ENCODE measurements at regions not wholly inside any gene's neighbourhood (a gene's known extent, or its start where the extent isn't known, plus 50 kb on each side); places are given as distances from the start of the nearest gene placed in this dataset.

DNA sequence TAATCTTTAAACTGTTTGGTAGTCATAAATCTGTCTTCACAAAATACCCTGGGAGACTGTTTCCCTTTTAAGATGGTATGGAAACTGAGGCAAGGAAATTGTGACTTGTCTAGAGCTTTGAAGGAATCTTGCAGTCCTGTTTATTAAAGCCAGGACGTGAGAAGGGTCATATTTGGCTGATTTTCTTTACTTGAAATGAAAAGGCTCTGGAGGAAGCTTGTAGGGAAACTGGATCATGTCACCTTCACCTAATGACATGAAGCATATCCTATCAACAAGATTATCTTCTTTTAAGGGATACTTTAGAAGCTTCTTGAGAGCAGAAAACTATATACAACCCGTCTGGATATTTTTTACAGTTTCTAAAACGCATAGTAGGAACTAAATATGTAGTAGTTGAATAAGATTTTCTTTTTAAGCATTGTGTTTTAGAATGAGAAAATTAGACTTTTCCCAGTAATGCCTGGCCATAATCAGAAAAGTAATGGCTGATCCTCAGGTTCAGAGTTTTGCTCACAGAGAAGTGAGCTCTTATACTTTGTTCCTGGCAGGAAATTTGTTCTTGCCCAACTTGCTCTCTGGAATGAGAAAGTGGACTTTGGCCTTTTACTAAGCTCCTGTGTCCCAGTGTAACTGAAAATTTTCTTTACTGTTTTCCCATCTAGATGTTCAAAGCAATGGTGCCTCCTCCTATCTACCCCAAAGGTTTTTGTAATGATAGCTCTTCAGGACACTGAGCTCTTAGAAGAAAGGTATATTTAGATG, 136.8 kb upstream of the AFF2 start:
- Histone ChIP-seq H3K27me3 (no peaks in the 10 kb centered on the region), H3K36me3 (no peaks in the 10 kb centered on the region), H3K27ac (no peak overlapping the region), H3K9me3 (no peaks in the 10 kb centered on the region), H3K4me1 (ENCODE audit: control insufficient read depth in 1 of 2, insufficient read depth in 1 of 2, low read depth in 1 of 2, low read length in 1 of 2) (no peaks in the 10 kb centered on the region), H3K4me3 (ENCODE audit: low read depth in 1 of 2, low read length in 1 of 2) (no peak overlapping the region)
- TF ChIP-seq CTCF (IDR thresholded peaks at IDR 0.05), result no peak

GRCh38 chrX:148365233-148365632, 135.2 kb upstream of the AFF2 start:
- no peak for TF ChIP-seq CTCF (IDR thresholded peaks at IDR 0.05)
- Histone ChIP-seq H3K27me3 (no peaks in the 10 kb centered on the region), H3K27ac (no peak overlapping the region), H3K4me3 (ENCODE audit: low read depth in 1 of 2, low read length in 1 of 2) (no peak overlapping the region), H3K9me3 (no peaks in the 10 kb centered on the region), H3K36me3 (no peaks in the 10 kb centered on the region), H3K4me1 (ENCODE audit: control insufficient read depth in 1 of 2, insufficient read depth in 1 of 2, low read depth in 1 of 2, low read length in 1 of 2) (no peaks in the 10 kb centered on the region)

DNA sequence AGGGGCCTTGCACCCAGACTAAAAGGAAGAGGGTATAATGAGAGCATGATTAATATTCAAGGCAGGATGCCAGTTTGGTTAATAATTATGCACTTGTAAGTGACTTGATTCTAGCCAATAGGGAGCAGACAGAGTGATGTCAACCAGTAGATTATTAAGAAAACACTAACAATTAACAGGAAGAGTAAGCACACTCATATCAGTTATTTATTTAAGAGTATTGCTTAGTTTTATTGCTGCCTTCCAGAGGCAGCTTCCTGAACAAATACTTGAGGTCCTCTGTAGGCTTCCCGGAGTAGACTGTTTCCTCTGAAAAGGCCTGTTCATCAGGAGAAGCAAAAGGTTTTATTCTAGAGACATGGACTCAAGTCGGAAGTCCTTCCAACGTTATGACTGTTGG, 129.1 kb upstream of the AFF2 start:
- TF ChIP-seq CTCF (IDR thresholded peaks at IDR 0.05), result no peak
- no peaks in the 10 kb centered on the region for H3K27me3 ChIP-seq
- H3K4me3 ChIP-seq (ENCODE audit: low read depth in 1 of 2, low read length in 1 of 2), result no peak overlapping the region
- no peak overlapping the region for H3K27ac ChIP-seq
- H3K36me3 ChIP-seq, result no peaks in the 10 kb centered on the region
- H3K9me3 ChIP-seq, result no peaks in the 10 kb centered on the region
- no peaks in the 10 kb centered on the region for H3K4me1 ChIP-seq (ENCODE audit: control insufficient read depth in 1 of 2, insufficient read depth in 1 of 2, low read depth in 1 of 2, low read length in 1 of 2)

GRCh38 chrX:148372925-148373324, 127.5 kb upstream of the AFF2 start:
- Histone ChIP-seq H3K4me3 (ENCODE audit: low read depth in 1 of 2, low read length in 1 of 2) (no peak overlapping the region), H3K27me3 (no peaks in the 10 kb centered on the region), H3K9me3 (no peaks in the 10 kb centered on the region), H3K4me1 (ENCODE audit: control insufficient read depth in 1 of 2, insufficient read depth in 1 of 2, low read depth in 1 of 2, low read length in 1 of 2) (no peaks in the 10 kb centered on the region), H3K27ac (no peak overlapping the region), H3K36me3 (no peaks in the 10 kb centered on the region)
- TF ChIP-seq CTCF (IDR thresholded peaks at IDR 0.05), result no peak

DNA sequence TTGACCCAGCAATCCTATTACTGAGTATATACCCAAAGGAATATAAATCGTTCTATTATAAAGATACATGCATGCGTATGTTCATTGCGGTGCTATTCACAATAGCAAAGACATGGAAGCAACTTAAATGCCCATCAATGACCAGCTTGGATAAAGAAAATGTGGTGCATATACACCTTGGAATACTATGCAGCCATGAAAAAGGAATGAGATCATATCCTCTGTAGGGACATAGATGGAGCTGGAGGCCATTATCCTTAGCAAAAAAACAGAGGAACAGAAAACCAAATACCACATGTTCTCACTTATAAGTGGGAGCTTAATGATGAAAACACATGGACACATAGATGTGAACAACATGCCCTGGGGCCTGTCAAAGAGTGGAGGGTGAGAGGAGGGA, 124.1 kb upstream of the AFF2 start:
- no peak overlapping the region for H3K4me3 ChIP-seq (ENCODE audit: low read depth in 1 of 2, low read length in 1 of 2)
- TF ChIP-seq CTCF (IDR thresholded peaks at IDR 0.05), result no peak
- H3K9me3 ChIP-seq, result no peaks in the 10 kb centered on the region
- H3K36me3 ChIP-seq, result no peaks in the 10 kb centered on the region
- H3K4me1 ChIP-seq (ENCODE audit: control insufficient read depth in 1 of 2, insufficient read depth in 1 of 2, low read depth in 1 of 2, low read length in 1 of 2), result peaks cover 12 to 14% of the 10 kb centered on the region in 2 experiments
- H3K27me3 ChIP-seq, result no peaks in the 10 kb centered on the region
- H3K27ac ChIP-seq, result no peak overlapping the region
